ENCODE measurements at regions not wholly inside any gene's neighbourhood (a gene's known extent, or its start where the extent isn't known, plus 50 kb on each side); places are given as distances from the start of the nearest gene placed in this dataset.

DNA sequence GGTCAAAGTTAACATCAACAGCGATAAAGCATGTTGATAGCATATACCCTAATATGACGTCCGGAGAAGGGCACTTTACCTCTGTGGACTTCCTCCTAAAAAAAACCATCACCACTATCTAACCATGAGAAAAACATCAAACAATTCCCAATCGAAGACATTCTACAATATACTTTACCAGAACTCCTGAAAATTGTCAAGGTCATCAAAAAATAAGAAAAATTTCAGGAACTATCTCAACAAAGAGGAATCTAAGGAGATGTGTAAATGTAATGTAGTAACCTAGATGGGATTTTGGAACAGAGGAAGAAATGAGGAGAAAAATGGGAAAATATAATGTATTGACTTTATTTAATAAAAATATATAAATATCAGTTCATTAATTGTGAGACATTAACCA is 1026.8 kb upstream of the MIR17HG start:
- TF ChIP-seq, protein P1, sequence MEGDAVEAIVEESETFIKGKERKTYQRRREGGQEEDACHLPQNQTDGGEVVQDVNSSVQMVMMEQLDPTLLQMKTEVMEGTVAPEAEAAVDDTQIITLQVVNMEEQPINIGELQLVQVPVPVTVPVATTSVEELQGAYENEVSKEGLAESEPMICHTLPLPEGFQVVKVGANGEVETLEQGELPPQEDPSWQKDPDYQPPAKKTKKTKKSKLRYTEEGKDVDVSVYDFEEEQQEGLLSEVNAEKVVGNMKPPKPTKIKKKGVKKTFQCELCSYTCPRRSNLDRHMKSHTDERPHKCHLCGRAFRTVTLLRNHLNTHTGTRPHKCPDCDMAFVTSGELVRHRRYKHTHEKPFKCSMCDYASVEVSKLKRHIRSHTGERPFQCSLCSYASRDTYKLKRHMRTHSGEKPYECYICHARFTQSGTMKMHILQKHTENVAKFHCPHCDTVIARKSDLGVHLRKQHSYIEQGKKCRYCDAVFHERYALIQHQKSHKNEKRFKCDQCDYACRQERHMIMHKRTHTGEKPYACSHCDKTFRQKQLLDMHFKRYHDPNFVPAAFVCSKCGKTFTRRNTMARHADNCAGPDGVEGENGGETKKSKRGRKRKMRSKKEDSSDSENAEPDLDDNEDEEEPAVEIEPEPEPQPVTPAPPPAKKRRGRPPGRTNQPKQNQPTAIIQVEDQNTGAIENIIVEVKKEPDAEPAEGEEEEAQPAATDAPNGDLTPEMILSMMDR (IDR thresholded peaks at IDR 0.05), result no peak
- no peak for TF ChIP-seq POLR2A (IDR thresholded peaks at IDR 0.05)

Measured in esophagus squamous epithelium (tissue), 4 donors.